NCI-H446 treated with DMSO at 0.1 percent for 48 hours (cell line): ENCODE measurements at regions not wholly inside any gene's neighbourhood (a gene's known extent, or its start where the extent isn't known, plus 50 kb on each side); places are given as distances from the start of the nearest gene placed in this dataset.
"Not testable (repeated sequence)": the region's sequence is repeated elsewhere in the genome, so short reads cannot be mapped to it uniquely, and the experiment has no call there.

ENCODE experiments used
- DNase-seq: peaks from one replicate; lab custom pipeline; 2025; lab: John Stamatoyannopoulos, UW

- no peak for DNase-seq
Measured at GRCh38 chr20:16864069-16864468, 115.9 kb downstream of the OTOR start.

- no peak for DNase-seq
Measured at GRCh38 chr20:16864963-16865362, 116.8 kb downstream of the OTOR start.

GRCh38 chr20:16865406-16865805, 117.2 kb downstream of the OTOR start:
- no peak for DNase-seq

GRCh38 chr20:16873124-16873523, 125.0 kb downstream of the OTOR start:
- not testable (repeated sequence) for DNase-seq

GRCh38 chr20:16877053-16877554, 128.9 kb downstream of the OTOR start:
- DNase-seq = no peak

- no peak for DNase-seq
Measured at GRCh38 chr20:16885746-16886145, 137.6 kb downstream of the OTOR start.

- no peak for DNase-seq
Measured at GRCh38 chr20:16898433-16898832, 150.3 kb downstream of the OTOR start.

- DNase-seq = no peak
Measured at GRCh38 chr20:16902662-16903061, 154.5 kb downstream of the OTOR start.

GRCh38 chr20:16904751-16905150, 156.6 kb downstream of the OTOR start:
- DNase-seq = no peak

GRCh38 chr20:16914277-16914676, 166.1 kb downstream of the OTOR start:
- DNase-seq = no peak

GRCh38 chr20:16916165-16916564, 168.0 kb downstream of the OTOR start:
- DNase-seq = no peak

- DNase-seq = peak; percentile 27
Measured at GRCh38 chr20:16917636-16918035, 169.5 kb downstream of the OTOR start.

GRCh38 chr20:16918366-16918765, 170.2 kb downstream of the OTOR start:
- no peak for DNase-seq

GRCh38 chr20:16919841-16920240, 171.7 kb downstream of the OTOR start:
- no peak for DNase-seq

- DNase-seq = peak; percentile 40
Measured at GRCh38 chr20:16922834-16923233, 174.7 kb downstream of the OTOR start.

GRCh38 chr20:16926626-16927430, 178.7 kb downstream of the OTOR start:
- no peak for DNase-seq

GRCh38 chr20:16929756-16930155, 181.6 kb downstream of the OTOR start:
- DNase-seq = no peak

- no peak for DNase-seq
Measured at GRCh38 chr20:16930656-16931055, 182.5 kb downstream of the OTOR start.

GRCh38 chr20:16939051-16939450, 190.9 kb downstream of the OTOR start:
- DNase-seq = no peak

GRCh38 chr20:16940701-16941100, 192.5 kb downstream of the OTOR start:
- DNase-seq = no peak

- DNase-seq = no peak
Measured at GRCh38 chr20:16942051-16942450, 193.9 kb downstream of the OTOR start.

- DNase-seq = no peak
Measured at GRCh38 chr20:16942756-16943155, 194.6 kb downstream of the OTOR start.

- DNase-seq = no peak
Measured at GRCh38 chr20:16944745-16945144, 196.6 kb downstream of the OTOR start.

GRCh38 chr20:16945619-16946018, 197.5 kb downstream of the OTOR start:
- DNase-seq = no peak
